LNCAP (cell line): ENCODE measurements at regions not wholly inside any gene's neighbourhood (a gene's known extent, or its start where the extent isn't known, plus 50 kb on each side); places are given as distances from the start of the nearest gene placed in this dataset.

Experiments used
- CTCF ChIP-seq: fragments of 450-650 bp; IDR thresholded peaks from 2 replicates; pipeline ENCODE4 v1.5.1; 2017; ENCODE audit warnings: mild to moderate bottlenecking

- no peak for TF ChIP-seq CTCF
Observed at GRCh38 chr3:106624154-106624553, 753.1 kb upstream of the CCDC54 start.

GRCh38 chr3:106628407-106628806 is 748.8 kb upstream of the CCDC54 start:
- no peak for TF ChIP-seq CTCF

GRCh38 chr3:106629215-106629832 is 747.9 kb upstream of the CCDC54 start:
- no peak for TF ChIP-seq CTCF

- no peak for TF ChIP-seq CTCF
Observed at GRCh38 chr3:106631373-106632108, 745.7 kb upstream of the CCDC54 start.

GRCh38 chr3:106635271-106635670 is 742.0 kb upstream of the CCDC54 start:
- no peak for TF ChIP-seq CTCF

GRCh38 chr3:106635826-106636225 is 741.4 kb upstream of the CCDC54 start:
- no peak for TF ChIP-seq CTCF

- no peak for TF ChIP-seq CTCF
Observed at GRCh38 chr3:106640353-106640752, 736.9 kb upstream of the CCDC54 start.
